K562 (cell line): ENCODE measurements at regions not wholly inside any gene's neighbourhood (a gene's known extent, or its start where the extent isn't known, plus 50 kb on each side); places are given as distances from the start of the nearest gene placed in this dataset.
A peak's percentile ranks its signal among the peaks of the same experiment; 100 is the strongest.

ENCODE experiments used
- BRCA1 ChIP-seq, 2 experiments: fragments of 450-650 bp in 1 of 2; sonication (generic) in 1 of 2; formaldehyde crosslinking in 1 of 2; IDR thresholded peaks; 2 replicates each; pipeline versions ENCODE4 v1.5.0 to v1.6.1; 2017 to 2020; ENCODE audit warnings: mild to moderate bottlenecking in 1 of 2, missing genetic modification reagents in 1 of 2
- BRD9 ChIP-seq: fragments of 450-650 bp; IDR thresholded peaks from 2 replicates; pipeline ENCODE4 v1.6.1; 2018; ENCODE audit warnings: low read depth; ENCODE audit not compliant: partially characterized antibody
- CBFA2T3 ChIP-seq: fragments of 450-650 bp; IDR thresholded peaks from 2 replicates; pipeline ENCODE4 v1.6.1; 2017
- ERF ChIP-seq: fragments of 450-650 bp; formaldehyde crosslinking; IDR thresholded peaks from 2 replicates; pipeline ENCODE4 v1.4.0; 2020; ENCODE audit warnings: mild to moderate bottlenecking, mixed read lengths
- EZH2 ChIP-seq: IDR thresholded peaks from 2 replicates; pipeline ENCODE4 v1.6.1; 2012; ENCODE audit warnings: low read depth, mild to moderate bottlenecking, inconsistent platforms, low read length, borderline replicate concordance
- HDAC1 ChIP-seq, 2 experiments: fragments of 450-650 bp; IDR thresholded peaks; 2 replicates each; pipeline ENCODE4 v1.6.1; 2016 to 2017; ENCODE audit warnings: inconsistent platforms in 1 of 2, mild to moderate bottlenecking in 1 of 2, moderate library complexity in 1 of 2
- HDAC8 ChIP-seq: fragments of 450-650 bp; IDR thresholded peaks from 2 replicates; pipeline ENCODE4 v1.6.1; 2016; ENCODE audit warnings: mild to moderate bottlenecking, missing genetic modification characterization, moderate library complexity, missing compliant biosample characterization
- HSF4 ChIP-seq: fragments of 250-450 bp; sonication (Bioruptor Pico); IDR thresholded peaks from 2 replicates; pipeline ENCODE4 v2.1.2; 2022; ENCODE audit warnings: mild to moderate bottlenecking, moderate library complexity, borderline replicate concordance
- MCM3 ChIP-seq: fragments of 450-650 bp; IDR thresholded peaks from 2 replicates; pipeline ENCODE4 v1.6.1; 2016
- MEIS2 ChIP-seq: fragments of 450-650 bp; IDR thresholded peaks from 2 replicates; pipeline ENCODE4 v1.6.1; 2014; ENCODE audit warnings: mild to moderate bottlenecking; ENCODE audit not compliant: partially characterized antibody
- MIER1 ChIP-seq: fragments of 450-650 bp; IDR thresholded peaks from 2 replicates; pipeline ENCODE4 v1.6.1; 2016; ENCODE audit warnings: antibody characterized with exemption, mild to moderate bottlenecking, low read depth
- NBN ChIP-seq: fragments of 450-650 bp; IDR thresholded peaks from 2 replicates; pipeline ENCODE4 v1.6.1; 2016; ENCODE audit warnings: low read depth, mild to moderate bottlenecking
- NONO ChIP-seq, 2 experiments: fragments of 200-400 bp in 1 of 2; fragments of 450-650 bp in 1 of 2; formaldehyde crosslinking in 1 of 2; IDR thresholded peaks; 2 replicates each; pipeline ENCODE4 v1.6.1; 2017; ENCODE audit warnings: low read depth in 2 of 2, mild to moderate bottlenecking in 2 of 2, moderate library complexity in 2 of 2, low read length in 1 of 2
- RAD51 ChIP-seq: fragments of 450-650 bp; IDR thresholded peaks from 2 replicates; pipeline ENCODE4 v1.7.1; 2016; ENCODE audit warnings: low read depth, mild to moderate bottlenecking, borderline replicate concordance
- RCOR1 ChIP-seq, 2 experiments: IDR thresholded peaks; 2 replicates each; pipeline ENCODE4 v1.6.1; 2012; ENCODE audit warnings: low read depth in 2 of 2, low read length in 2 of 2, borderline replicate concordance in 1 of 2, improper control_type of control experiment in 1 of 2
- SMARCA5 ChIP-seq: fragments of 450-650 bp; IDR thresholded peaks from 2 replicates; pipeline ENCODE4 v1.6.1; 2016
- SNIP1 ChIP-seq: fragments of 450-650 bp; IDR thresholded peaks from 2 replicates; pipeline ENCODE4 v1.7.1; 2017; ENCODE audit warnings: low read depth, mild to moderate bottlenecking
- YY1 ChIP-seq, 3 experiments: IDR thresholded peaks; 2 replicates each; pipeline ENCODE4 v1.6.1; 2011; ENCODE audit warnings: low read length in 2 of 3, mild to moderate bottlenecking in 2 of 3, moderate library complexity in 2 of 3, borderline replicate concordance in 1 of 3, control low read depth in 1 of 3, low read depth in 1 of 3; ENCODE audit not compliant: insufficient read depth in 3 of 3, insufficient replicate concordance in 2 of 3, control insufficient read depth in 1 of 3, insufficient read length in 1 of 3; ENCODE audit errors: extremely low read depth in 1 of 3
- ZNF232 ChIP-seq: sonication (generic); formaldehyde crosslinking; IDR thresholded peaks from 2 replicates; pipeline ENCODE4 v1.8.0; 2022; ENCODE audit warnings: mild to moderate bottlenecking, missing genetic modification reagents
- ZNF24 ChIP-seq: fragments of 450-650 bp; IDR thresholded peaks from 2 replicates; pipeline ENCODE4 v1.6.1; 2016
- TF ChIP-seq, protein P1 (sequence below): sonication (generic); IDR thresholded peaks from 2 replicates; pipeline ENCODE4 v1.6.1; 2016
- TF ChIP-seq, protein P2 (sequence below): fragments of 250-450 bp; sonication (Bioruptor Pico); IDR thresholded peaks from 2 replicates; pipeline ENCODE4 v1.4.0; 2020; ENCODE audit warnings: mild to moderate bottlenecking, moderate library complexity, borderline replicate concordance
- TF ChIP-seq, protein P3 (sequence below): fragments of 450-650 bp; IDR thresholded peaks from 2 replicates; pipeline ENCODE4 v1.7.1; 2018; ENCODE audit warnings: mild to moderate bottlenecking, low read depth; ENCODE audit not compliant: partially characterized antibody

DNA sequence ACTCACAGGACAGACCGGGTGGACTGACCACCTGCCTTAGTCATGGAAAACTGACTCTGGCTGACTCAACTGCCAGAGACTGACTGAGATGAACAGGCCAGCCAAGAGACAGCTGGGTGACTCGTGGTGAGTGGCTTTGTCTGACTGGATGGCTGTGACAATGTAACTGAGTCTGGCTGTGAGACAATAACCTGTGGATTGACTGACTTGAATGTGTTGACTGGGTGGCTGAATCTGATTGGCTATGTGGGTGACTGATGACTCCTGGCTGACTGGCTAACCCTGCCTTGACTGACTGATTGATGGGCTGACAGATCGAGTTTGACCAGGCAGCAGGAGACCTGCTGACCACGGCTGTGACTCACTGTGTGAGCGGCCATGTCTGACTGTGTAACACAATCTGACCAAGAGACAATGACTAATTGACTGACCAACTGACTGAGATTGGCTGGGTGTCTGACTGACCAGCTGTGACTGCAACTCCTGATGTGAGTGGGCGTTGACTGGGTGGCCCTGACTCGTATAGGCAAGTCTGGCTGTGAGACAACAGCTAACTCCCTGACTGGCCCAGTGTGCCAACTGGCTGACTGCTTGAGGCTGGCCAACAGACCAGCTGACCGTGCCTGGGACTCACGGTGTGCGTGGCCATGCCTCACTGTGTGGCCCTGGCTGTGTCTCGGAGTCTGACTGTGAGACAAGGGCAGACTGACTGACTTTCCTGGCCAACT lies 509.1 kb downstream of the SHQ1 start (continued):
- TF ChIP-seq HDAC1 (IDR thresholded peaks at IDR 0.05), result peak in 1 of 2 experiments; percentile 79; a peak in 2 of 4 replicates
- TF ChIP-seq ERF (CRISPR knock-in tag), result no peak
- no peak for TF ChIP-seq EZH2
- no peak for TF ChIP-seq HSF4
- TF ChIP-seq BRD9, result no peak
- TF ChIP-seq SMARCA5, result 0 out of 2 replicates have a peak, but pooled peaks have one; percentile 64
- TF ChIP-seq SNIP1, result no peak
- TF ChIP-seq, protein P1, sequence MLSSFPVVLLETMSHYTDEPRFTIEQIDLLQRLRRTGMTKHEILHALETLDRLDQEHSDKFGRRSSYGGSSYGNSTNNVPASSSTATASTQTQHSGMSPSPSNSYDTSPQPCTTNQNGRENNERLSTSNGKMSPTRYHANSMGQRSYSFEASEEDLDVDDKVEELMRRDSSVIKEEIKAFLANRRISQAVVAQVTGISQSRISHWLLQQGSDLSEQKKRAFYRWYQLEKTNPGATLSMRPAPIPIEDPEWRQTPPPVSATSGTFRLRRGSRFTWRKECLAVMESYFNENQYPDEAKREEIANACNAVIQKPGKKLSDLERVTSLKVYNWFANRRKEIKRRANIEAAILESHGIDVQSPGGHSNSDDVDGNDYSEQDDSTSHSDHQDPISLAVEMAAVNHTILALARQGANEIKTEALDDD, result peak; percentile 97
- TF ChIP-seq ZNF24, result no peak
- no peak for TF ChIP-seq ZNF232 (CRISPR knock-in tag)
- no peak for TF ChIP-seq MCM3
- TF ChIP-seq NBN, result no peak
- peak; percentile 100 for TF ChIP-seq MEIS2
- TF ChIP-seq BRCA1 (IDR thresholded peaks at IDR 0.05), result no peak
- TF ChIP-seq BRCA1 (CRISPR knock-in tag; IDR thresholded peaks at IDR 0.05), result 0 out of 2 replicates have a peak, but pooled peaks have one; percentile 38
- TF ChIP-seq YY1 (IDR thresholded peaks at IDR 0.05; ENCODE audit: borderline replicate concordance in 1 of 3, control insufficient read depth in 1 of 3, extremely low read depth in 1 of 3, insufficient read depth in 3 of 3, insufficient read length in 1 of 3, insufficient replicate concordance in 2 of 3, low read depth in 1 of 3, low read length in 2 of 3), result peak; percentile 24 to 79 (median 41)
- peak in 1 of 2 experiments; percentile 87; a peak in 2 of 4 replicates for TF ChIP-seq RCOR1 (IDR thresholded peaks at IDR 0.05; ENCODE audit: borderline replicate concordance in 1 of 2, low read depth in 2 of 2, low read length in 2 of 2)
- TF ChIP-seq, protein P2, sequence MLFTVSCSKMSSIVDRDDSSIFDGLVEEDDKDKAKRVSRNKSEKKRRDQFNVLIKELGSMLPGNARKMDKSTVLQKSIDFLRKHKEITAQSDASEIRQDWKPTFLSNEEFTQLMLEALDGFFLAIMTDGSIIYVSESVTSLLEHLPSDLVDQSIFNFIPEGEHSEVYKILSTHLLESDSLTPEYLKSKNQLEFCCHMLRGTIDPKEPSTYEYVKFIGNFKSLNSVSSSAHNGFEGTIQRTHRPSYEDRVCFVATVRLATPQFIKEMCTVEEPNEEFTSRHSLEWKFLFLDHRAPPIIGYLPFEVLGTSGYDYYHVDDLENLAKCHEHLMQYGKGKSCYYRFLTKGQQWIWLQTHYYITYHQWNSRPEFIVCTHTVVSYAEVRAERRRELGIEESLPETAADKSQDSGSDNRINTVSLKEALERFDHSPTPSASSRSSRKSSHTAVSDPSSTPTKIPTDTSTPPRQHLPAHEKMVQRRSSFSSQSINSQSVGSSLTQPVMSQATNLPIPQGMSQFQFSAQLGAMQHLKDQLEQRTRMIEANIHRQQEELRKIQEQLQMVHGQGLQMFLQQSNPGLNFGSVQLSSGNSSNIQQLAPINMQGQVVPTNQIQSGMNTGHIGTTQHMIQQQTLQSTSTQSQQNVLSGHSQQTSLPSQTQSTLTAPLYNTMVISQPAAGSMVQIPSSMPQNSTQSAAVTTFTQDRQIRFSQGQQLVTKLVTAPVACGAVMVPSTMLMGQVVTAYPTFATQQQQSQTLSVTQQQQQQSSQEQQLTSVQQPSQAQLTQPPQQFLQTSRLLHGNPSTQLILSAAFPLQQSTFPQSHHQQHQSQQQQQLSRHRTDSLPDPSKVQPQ (CRISPR knock-in tag), result no peak
- 0 out of 2 replicates have a peak, but pooled peaks have one; percentile 27 for TF ChIP-seq RAD51
- TF ChIP-seq, protein P3, sequence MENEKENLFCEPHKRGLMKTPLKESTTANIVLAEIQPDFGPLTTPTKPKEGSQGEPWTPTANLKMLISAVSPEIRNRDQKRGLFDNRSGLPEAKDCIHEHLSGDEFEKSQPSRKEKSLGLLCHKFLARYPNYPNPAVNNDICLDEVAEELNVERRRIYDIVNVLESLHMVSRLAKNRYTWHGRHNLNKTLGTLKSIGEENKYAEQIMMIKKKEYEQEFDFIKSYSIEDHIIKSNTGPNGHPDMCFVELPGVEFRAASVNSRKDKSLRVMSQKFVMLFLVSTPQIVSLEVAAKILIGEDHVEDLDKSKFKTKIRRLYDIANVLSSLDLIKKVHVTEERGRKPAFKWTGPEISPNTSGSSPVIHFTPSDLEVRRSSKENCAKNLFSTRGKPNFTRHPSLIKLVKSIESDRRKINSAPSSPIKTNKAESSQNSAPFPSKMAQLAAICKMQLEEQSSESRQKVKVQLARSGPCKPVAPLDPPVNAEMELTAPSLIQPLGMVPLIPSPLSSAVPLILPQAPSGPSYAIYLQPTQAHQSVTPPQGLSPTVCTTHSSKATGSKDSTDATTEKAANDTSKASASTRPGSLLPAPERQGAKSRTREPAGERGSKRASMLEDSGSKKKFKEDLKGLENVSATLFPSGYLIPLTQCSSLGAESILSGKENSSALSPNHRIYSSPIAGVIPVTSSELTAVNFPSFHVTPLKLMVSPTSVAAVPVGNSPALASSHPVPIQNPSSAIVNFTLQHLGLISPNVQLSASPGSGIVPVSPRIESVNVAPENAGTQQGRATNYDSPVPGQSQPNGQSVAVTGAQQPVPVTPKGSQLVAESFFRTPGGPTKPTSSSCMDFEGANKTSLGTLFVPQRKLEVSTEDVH, result no peak
- TF ChIP-seq CBFA2T3, result peak; percentile 76
- TF ChIP-seq MIER1, result no peak
- no peak for TF ChIP-seq NONO (IDR thresholded peaks at IDR 0.05; ENCODE audit: low read depth in 2 of 2, low read length in 1 of 2)
- TF ChIP-seq HDAC8 (tag), result 0 out of 2 replicates have a peak, but pooled peaks have one; percentile 52
